ENCODE measurements at regions not wholly inside any gene's neighbourhood (a gene's known extent, or its start where the extent isn't known, plus 50 kb on each side); places are given as distances from the start of the nearest gene placed in this dataset.
"Not testable (repeated sequence)": the region's sequence is repeated elsewhere in the genome, so short reads cannot be mapped to it uniquely, and the experiment has no call there.

DNA sequence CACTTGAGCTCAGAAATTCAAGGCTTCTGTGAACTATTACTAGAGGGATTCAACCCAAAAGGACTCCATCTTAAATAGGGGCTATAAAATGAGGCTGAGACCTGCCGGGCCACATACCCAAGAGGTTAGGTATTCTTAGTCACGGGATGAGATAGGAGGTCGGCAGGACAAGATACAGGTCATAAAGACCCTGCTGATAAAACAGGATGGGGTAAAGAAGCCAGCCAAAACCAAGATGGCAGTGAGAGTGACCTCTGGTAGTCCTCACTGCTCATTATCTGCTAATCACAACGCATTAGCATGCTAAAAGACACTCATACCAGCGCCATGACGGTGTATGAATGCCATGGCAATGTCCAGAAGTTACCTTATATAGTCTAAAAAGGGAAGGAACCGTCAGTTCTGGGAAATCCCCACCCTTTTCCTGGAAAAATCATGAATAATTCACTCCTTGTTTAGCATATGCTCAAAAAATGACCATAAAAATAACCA lies 101.2 kb upstream of the TRIM24 start:
- Histone ChIP-seq H3K36me3 (ENCODE audit: control insufficient read depth, insufficient read depth, low read length) (no peaks in the 10 kb centered on the region), H3K27me3 (ENCODE audit: control insufficient read depth, insufficient read depth, low read length) (no peaks in the 10 kb centered on the region), H3K4me3 (ENCODE audit: low read depth, low read length) (no peak overlapping the region)
- FAIRE-seq (no peak), DNase-seq (ENCODE audit: low read depth) (no peak)
- TF ChIP-seq, protein P1, sequence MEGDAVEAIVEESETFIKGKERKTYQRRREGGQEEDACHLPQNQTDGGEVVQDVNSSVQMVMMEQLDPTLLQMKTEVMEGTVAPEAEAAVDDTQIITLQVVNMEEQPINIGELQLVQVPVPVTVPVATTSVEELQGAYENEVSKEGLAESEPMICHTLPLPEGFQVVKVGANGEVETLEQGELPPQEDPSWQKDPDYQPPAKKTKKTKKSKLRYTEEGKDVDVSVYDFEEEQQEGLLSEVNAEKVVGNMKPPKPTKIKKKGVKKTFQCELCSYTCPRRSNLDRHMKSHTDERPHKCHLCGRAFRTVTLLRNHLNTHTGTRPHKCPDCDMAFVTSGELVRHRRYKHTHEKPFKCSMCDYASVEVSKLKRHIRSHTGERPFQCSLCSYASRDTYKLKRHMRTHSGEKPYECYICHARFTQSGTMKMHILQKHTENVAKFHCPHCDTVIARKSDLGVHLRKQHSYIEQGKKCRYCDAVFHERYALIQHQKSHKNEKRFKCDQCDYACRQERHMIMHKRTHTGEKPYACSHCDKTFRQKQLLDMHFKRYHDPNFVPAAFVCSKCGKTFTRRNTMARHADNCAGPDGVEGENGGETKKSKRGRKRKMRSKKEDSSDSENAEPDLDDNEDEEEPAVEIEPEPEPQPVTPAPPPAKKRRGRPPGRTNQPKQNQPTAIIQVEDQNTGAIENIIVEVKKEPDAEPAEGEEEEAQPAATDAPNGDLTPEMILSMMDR (IDR thresholded peaks at IDR 0.05; ENCODE audit: insufficient read depth, low read length, severe bottlenecking) = no peak

DNA sequence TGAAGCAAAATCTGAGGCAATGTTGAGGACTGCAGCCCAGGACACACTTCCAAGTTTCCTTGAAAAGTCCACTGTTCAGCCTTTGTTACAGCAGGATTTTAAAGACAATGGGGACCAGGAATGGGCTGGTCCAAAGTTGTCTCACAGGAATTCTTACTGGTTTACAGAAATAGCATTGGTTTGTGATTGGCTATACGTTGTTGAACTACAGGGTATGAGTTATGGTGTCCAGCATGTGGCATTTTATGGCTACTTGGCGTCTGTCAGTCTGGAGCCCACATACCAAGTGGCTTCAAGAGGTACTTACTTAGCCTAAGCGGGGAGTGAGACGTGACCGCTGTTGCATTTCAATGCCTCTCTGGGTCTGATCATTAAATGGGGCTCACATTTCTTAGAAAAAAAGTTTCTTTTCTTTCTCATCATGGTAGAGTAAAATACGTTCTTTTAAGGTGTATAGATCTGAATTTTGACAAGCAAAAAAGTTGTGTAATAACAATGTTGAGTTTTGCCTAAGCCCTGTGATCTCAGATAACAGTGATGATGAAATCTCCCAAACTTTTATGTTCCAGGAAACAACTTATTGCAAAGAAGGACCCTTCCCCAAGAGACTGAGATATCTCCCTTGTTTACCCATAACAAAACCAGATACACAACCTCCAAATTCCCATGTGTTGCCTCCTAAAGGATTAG lies 100.0 kb upstream of the TRIM24 start:
- DNase-seq (ENCODE audit: low read depth) = no peak
- TF ChIP-seq, protein P1 (IDR thresholded peaks at IDR 0.05; ENCODE audit: insufficient read depth, low read length, severe bottlenecking) = no peak
- no peaks in the 10 kb centered on the region for H3K36me3 ChIP-seq (ENCODE audit: control insufficient read depth, insufficient read depth, low read length)
- H3K27me3 ChIP-seq (ENCODE audit: control insufficient read depth, insufficient read depth, low read length) = no peaks in the 10 kb centered on the region
- FAIRE-seq = no peak
- no peak overlapping the region for H3K4me3 ChIP-seq (ENCODE audit: low read depth, low read length)

DNA sequence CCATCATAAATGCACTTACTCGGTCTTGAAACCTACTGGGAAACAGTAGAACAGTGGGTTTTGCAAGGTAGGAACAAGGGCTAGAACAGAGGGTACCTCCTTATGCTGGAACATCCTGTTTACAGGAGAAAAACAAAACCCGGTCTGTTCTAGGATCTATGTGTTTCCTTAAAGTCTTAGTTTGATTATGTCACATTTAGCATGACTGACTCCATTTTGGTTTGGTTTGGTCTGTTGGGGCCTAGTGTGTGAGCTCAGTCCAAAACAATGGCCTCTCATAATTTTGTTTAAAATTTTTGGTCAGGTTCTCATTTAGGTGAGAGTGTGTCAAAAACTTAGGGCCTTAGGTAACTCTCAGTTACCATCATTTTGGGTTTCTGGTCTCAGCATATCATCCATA lies 96.3 kb upstream of the TRIM24 start:
- Histone ChIP-seq H3K4me3 (ENCODE audit: low read depth, low read length) (no peak overlapping the region), H3K27me3 (ENCODE audit: control insufficient read depth, insufficient read depth, low read length) (no peaks in the 10 kb centered on the region), H3K36me3 (ENCODE audit: control insufficient read depth, insufficient read depth, low read length) (no peaks in the 10 kb centered on the region)
- FAIRE-seq (no peak), DNase-seq (ENCODE audit: low read depth) (no peak)
- TF ChIP-seq, protein P1 (IDR thresholded peaks at IDR 0.05; ENCODE audit: insufficient read depth, low read length, severe bottlenecking) = no peak

DNA sequence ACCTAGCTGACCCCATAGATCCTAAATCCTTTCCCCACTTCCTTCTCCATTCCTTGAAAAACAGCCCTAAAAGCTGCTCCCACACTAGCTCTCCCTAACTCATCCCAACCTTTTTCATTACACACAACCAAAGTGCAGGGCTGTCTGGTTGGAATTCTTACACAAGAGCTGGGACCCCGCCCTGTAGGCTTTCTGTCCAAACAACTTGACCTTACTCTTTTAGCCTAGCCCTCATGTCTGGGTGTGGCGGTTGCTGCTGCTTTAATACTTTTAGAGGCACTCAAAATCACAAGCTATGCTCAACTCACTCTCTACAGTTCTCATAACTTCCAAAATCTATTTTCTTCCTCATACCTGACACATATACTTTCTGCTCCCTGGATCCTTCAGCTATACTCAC lies 93.9 kb upstream of the TRIM24 start:
- not testable (repeated sequence) for H3K36me3 ChIP-seq (ENCODE audit: control insufficient read depth, insufficient read depth, low read length); H3K27me3 ChIP-seq (ENCODE audit: control insufficient read depth, insufficient read depth, low read length); DNase-seq (ENCODE audit: low read depth); FAIRE-seq; H3K4me3 ChIP-seq (ENCODE audit: low read depth, low read length)

DNA sequence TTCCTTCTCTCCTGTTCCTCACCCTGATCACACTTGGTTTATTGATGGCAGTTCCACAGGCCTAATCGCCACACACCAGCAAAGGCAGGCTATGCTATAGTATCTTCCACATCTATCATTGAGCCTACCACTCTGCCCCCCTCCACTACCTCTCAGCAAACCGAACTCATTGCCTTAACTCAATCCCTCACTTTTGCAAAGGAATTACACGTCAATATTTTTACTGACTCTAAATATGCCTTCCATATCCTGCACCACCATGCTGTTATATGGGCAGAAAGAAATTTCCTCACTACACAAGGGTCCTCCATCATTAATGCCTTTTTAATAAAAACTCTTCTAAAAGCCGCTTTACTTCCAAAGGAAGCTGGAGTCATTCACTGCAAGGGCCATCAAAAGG lies 93.4 kb upstream of the TRIM24 start:
- H3K4me3 ChIP-seq (ENCODE audit: low read depth, low read length); H3K36me3 ChIP-seq (ENCODE audit: control insufficient read depth, insufficient read depth, low read length); DNase-seq (ENCODE audit: low read depth); H3K27me3 ChIP-seq (ENCODE audit: control insufficient read depth, insufficient read depth, low read length); FAIRE-seq: not testable (repeated sequence)

DNA sequence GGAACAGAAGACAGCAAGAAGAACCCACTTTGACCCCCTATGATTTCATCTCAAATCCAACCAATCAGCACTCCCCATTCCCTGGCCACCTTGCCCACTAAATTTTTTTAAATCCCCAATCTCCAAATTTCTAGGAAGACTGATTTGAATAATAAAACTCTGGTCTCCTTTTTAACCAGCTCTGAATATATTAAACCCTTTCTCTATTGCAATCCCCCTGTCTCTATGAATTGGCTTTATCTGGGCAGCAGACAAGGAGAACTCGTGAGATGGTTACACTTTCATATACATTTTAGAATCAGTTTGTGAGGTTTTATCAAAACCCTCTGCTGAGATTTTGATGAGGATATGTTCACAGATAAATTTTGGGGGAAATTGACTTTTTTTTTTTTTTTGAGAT lies 90.3 kb upstream of the TRIM24 start:
- Histone ChIP-seq H3K4me3 (ENCODE audit: low read depth, low read length) (no peak overlapping the region), H3K36me3 (ENCODE audit: control insufficient read depth, insufficient read depth, low read length) (no peaks in the 10 kb centered on the region), H3K27me3 (ENCODE audit: control insufficient read depth, insufficient read depth, low read length) (no peaks in the 10 kb centered on the region)
- TF ChIP-seq, protein P1 (IDR thresholded peaks at IDR 0.05; ENCODE audit: insufficient read depth, low read length, severe bottlenecking) = no peak
- DNase-seq (ENCODE audit: low read depth) (no peak), FAIRE-seq (no peak)

DNA sequence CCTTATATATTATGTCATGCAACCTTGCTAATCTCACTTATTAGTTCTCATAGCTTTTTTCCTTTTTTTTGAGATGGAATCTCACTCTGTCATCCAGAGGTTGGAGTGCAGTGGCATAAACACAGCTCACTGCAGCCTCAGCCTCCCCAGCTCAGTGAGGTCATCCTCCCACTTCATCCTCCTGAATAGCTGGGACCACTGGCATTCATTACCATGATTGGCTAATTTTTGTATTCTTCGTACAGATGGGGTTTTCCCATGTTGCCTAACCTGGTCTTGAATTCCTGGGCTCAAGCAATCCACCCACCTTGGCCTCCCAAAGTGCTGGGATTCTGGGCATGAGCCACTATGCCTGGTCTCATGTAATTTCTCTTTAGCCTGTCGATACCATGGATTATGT lies 89.1 kb upstream of the TRIM24 start:
- Histone ChIP-seq H3K4me3 (ENCODE audit: low read depth, low read length) (no peak overlapping the region), H3K27me3 (ENCODE audit: control insufficient read depth, insufficient read depth, low read length) (no peaks in the 10 kb centered on the region), H3K36me3 (ENCODE audit: control insufficient read depth, insufficient read depth, low read length) (no peaks in the 10 kb centered on the region)
- DNase-seq (ENCODE audit: low read depth) (no peak), FAIRE-seq (no peak)
- TF ChIP-seq, protein P1 (IDR thresholded peaks at IDR 0.05; ENCODE audit: insufficient read depth, low read length, severe bottlenecking) = no peak
